AG04450 (cell line): ENCODE measurements at regions not wholly inside any gene's neighbourhood (a gene's known extent, or its start where the extent isn't known, plus 50 kb on each side); places are given as distances from the start of the nearest gene placed in this dataset.

Source experiments
- CTCF ChIA-PET: fragments of 300-600, 350-600 bp; formaldehyde crosslinking; extraction: SDS; loops from one replicate; lab custom pipeline; 2022; ENCODE audit warnings: antibody characterized with exemption, inconsistent platforms; lab: Charles Lee
- POLR2A ChIA-PET: fragments of 350-600 bp; formaldehyde crosslinking; extraction: SDS; loops from one replicate; lab custom pipeline; 2021; ENCODE audit warnings: antibody characterized with exemption, inconsistent platforms; lab: Yijun Ruan, JAX
- DNase-seq: peaks from one replicate; pipeline ENCODE4 v3.0.0-alpha.2; 2011; ENCODE audit warnings: low read depth, low spot score
- H3K27ac ChIP-seq: one replicate; pipeline ENCODE4 v1.5.1; 2012; ENCODE audit warnings: low read depth, low read length, control low read depth
- H3K27me3 ChIP-seq: one replicate; pipeline ENCODE4 v1.6.0; 2012; ENCODE audit warnings: low read length; ENCODE audit not compliant: control insufficient read depth, insufficient read depth
- H3K4me3 ChIP-seq: 2 replicates; pipeline ENCODE4 v1.5.1; 2011; ENCODE audit warnings: mild to moderate bottlenecking, low read depth, low read length, control low read depth
- H3K9me3 ChIP-seq: 2 replicates; pipeline ENCODE4 v1.5.1; 2012; ENCODE audit warnings: low read length; ENCODE audit not compliant: control insufficient read depth, insufficient read depth
- TF ChIP-seq, protein P1 (sequence below): IDR thresholded peaks from 2 replicates; pipeline ENCODE4 v1.5.1; 2011; ENCODE audit warnings: low read depth, low read length, control low read depth, inconsistent platforms

DNA sequence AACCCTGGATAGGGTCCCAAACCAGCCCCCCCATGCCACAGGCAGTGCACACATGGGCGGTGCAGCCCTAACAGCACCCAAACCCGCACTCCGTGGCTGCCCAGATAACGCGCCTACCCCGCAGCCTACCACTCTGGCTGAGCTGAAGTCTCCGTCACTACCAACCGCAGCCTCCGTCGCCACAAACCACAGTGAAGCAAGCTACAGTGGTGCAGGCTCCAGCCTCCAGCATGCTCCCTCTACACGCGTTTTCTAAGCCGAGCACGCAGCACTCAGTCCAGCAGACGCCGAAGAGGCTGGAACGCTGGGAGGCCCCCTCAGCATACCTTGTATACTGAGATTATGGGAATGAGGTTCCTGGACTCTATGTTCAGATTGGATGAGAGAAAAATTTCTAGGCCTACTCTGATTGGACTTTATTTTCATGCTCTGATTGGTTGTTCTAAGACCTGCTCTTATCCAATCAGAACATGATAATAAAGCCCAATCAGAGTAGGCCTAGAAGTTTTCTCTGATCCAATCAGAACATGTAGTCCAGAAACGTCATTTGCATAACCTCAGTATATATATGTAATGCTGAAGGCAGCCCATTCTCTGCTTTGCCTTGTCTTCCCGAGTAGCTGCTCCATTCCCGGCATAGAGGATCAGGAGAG, 56.7 kb upstream of the C1QTNF9B start:
- POLR2A ChIA-PET = no interaction called here
- no peak for DNase-seq

DNA sequence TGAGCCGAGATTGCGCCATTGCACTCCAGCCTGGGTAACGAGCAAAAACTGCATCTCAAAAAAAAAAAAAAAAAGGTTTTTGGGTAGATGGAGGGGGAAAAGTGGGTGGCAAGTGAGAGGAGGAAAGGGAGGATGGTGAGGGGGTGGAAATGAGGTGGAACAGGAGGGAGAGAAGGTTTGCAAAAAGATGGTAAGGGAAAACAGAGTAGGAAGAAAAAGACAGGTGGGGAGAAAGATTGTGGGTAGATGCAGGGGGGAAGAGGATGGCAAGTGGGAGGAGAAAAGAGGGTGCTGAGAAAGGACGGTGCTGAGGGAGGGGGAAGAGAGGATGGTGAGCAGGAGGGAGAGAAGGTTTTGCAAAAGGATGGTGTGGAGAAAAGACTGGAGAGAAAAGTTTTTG, 57.8 kb upstream of the C1QTNF9B start:
- no peak for DNase-seq
- ChIA-PET POLR2A (no interaction called here), CTCF (interaction anchor here (0.7 kb wide), 2 partner anchors 20 to 1304 kb away, joined by 4 to 11 read pairs; no protein-coding TSS in a partner anchor)

More for the DNA sequence above, 56.7 kb upstream of the C1QTNF9B start:
- H3K4me3 ChIP-seq = no peak overlapping the region
- TF ChIP-seq, protein P1, sequence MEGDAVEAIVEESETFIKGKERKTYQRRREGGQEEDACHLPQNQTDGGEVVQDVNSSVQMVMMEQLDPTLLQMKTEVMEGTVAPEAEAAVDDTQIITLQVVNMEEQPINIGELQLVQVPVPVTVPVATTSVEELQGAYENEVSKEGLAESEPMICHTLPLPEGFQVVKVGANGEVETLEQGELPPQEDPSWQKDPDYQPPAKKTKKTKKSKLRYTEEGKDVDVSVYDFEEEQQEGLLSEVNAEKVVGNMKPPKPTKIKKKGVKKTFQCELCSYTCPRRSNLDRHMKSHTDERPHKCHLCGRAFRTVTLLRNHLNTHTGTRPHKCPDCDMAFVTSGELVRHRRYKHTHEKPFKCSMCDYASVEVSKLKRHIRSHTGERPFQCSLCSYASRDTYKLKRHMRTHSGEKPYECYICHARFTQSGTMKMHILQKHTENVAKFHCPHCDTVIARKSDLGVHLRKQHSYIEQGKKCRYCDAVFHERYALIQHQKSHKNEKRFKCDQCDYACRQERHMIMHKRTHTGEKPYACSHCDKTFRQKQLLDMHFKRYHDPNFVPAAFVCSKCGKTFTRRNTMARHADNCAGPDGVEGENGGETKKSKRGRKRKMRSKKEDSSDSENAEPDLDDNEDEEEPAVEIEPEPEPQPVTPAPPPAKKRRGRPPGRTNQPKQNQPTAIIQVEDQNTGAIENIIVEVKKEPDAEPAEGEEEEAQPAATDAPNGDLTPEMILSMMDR = no peak
- H3K27ac ChIP-seq = no peak overlapping the region
- peaks cover 5% of the 10 kb centered on the region; the same call in 1 of the 2 replicates for H3K9me3 ChIP-seq
- CTCF ChIA-PET = interaction anchor here (0.7 to 4.6 kb wide), 3 partner anchors 7 to 275 kb away, joined by 3 to 48 read pairs (median 4); no protein-coding TSS in a partner anchor
- peaks cover 2% of the 10 kb centered on the region for H3K27me3 ChIP-seq

DNA sequence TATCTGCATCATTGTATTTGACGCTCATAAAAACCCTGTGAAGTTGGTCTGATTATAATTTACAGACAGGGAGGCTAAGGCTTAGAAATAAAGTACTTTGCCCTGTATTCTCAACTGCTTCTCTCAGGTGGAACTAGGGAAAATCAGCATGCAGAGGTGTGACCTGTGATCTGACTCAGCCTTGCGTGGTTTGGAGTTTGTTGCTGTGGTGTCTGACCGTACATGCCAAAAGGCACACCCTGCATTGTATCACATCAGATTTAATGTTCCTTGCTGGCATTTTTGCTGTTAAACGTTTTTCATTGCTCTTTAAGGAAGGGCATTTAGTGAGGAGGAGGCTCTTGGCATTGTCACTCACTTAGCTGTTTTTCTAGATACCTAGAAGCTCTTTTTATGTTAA, 58.8 kb upstream of the C1QTNF9B start:
- ChIA-PET CTCF (no interaction called here), POLR2A (no interaction called here)
- no peaks in the 10 kb centered on the region for H3K27me3 ChIP-seq
- no peak overlapping the region for H3K27ac ChIP-seq
- H3K4me3 ChIP-seq = no peak overlapping the region
- TF ChIP-seq, protein P1 = no peak
- DNase-seq = no peak
- peaks cover 5% of the 10 kb centered on the region; the same call in 1 of the 2 replicates for H3K9me3 ChIP-seq

More for the DNA sequence above, 57.8 kb upstream of the C1QTNF9B start:
- Histone ChIP-seq H3K27me3 (no peaks in the 10 kb centered on the region), H3K4me3 (no peak overlapping the region), H3K9me3 (peaks cover 5% of the 10 kb centered on the region; the same call in 1 of the 2 replicates), H3K27ac (no peak overlapping the region)
- TF ChIP-seq, protein P1 = no peak

DNA sequence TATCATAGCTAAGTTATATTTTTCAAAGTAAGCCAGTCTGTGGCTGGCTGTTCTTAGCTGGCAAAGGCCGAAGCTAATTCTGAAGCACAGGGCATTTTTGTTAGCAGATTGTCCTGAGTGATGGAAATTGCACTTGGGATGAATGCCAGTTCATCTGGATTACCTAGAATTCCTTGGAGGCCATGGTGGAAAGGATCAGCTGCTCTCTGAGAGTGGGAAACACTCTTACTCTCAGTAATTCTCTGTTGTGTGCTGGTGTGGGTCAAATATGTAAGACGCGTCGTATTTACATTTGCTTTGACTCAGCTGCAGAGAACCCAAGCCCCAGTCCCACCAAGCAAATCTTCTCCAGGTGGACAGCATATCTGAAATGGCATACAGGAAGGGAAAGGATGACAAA, 60.7 kb upstream of the C1QTNF9B start:
- no peak for DNase-seq
- ChIA-PET CTCF (interaction anchor here (0.6 to 5.0 kb wide), 7 partner anchors 6 to 406 kb away, joined by 3 to 48 read pairs (median 13); no protein-coding TSS in a partner anchor), POLR2A (no interaction called here)
- Histone ChIP-seq H3K9me3 (peaks cover under 1% of the 10 kb centered on the region; the same call in 1 of the 2 replicates), H3K4me3 (no peak overlapping the region), H3K27ac (no peak overlapping the region), H3K27me3 (no peaks in the 10 kb centered on the region)
- TF ChIP-seq, protein P1 = no peak

DNA sequence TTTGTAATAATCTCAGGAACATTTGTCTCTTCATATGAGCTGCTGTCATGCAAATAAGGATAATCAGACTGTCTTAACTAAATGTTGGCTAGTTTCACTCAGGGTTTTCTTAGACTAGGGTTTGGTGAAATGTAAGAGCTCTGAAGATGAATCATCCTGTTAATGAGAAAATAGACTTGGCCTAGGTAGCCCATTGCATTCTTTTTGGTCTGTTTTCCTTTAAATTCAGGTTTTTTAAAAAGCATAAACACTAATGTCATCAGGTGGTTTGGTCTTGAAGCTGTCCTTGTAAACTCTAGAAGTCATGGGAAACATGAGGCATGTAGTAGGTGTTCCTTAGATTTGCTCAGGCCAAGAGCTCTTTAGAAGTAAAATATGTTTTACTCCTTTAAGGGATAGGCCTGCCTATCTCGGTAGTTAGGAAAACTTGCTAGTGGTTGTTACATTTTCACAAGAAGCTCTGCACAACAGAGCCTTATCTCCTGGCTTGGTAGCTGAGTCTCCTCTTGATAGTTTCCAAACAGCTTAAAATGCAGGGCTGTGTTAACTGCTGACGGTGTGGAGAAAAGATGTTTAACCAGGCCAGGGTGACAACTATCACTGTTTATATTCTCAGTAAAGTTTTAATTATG, 62.0 kb upstream of the C1QTNF9B start:
- CTCF ChIA-PET = interaction anchor here (1.1 to 5.0 kb wide), 21 partner anchors 8 to 595 kb away, joined by 3 to 48 read pairs (median 12); no protein-coding TSS in a partner anchor
- TF ChIP-seq, protein P1 = no peak
- no peak for DNase-seq
- Histone ChIP-seq H3K27ac (no peak overlapping the region), H3K4me3 (no peak overlapping the region), H3K27me3 (no peaks in the 10 kb centered on the region), H3K9me3 (no peaks in the 10 kb centered on the region)
- POLR2A ChIA-PET = no interaction called here
